Ovary (tissue), 3 donors: ENCODE measurements at regions not wholly inside any gene's neighbourhood (a gene's known extent, or its start where the extent isn't known, plus 50 kb on each side); places are given as distances from the start of the nearest gene placed in this dataset.

Experiments
- EP300 ChIP-seq: sonication (generic); formaldehyde crosslinking; IDR thresholded peaks from one replicate; pipeline ENCODE4 v1.6.1; 2017; ENCODE audit warnings: antibody characterized with exemption
- POLR2A ChIP-seq: fragments of 450-650 bp; IDR thresholded peaks from one replicate; pipeline ENCODE4 v1.6.1; 2017; ENCODE audit warnings: antibody characterized with exemption, mild to moderate bottlenecking, moderate library complexity
- TF ChIP-seq, protein P1 (sequence below), 3 donors: fragments of 450-650 bp in 2 of 3; fragments of 200-600 bp in 1 of 3; IDR thresholded peaks; one replicate each; pipeline versions ENCODE4 v1.5.1 to v1.8.0; 2016 to 2022; ENCODE audit warnings: antibody characterized with exemption in 3 of 3, mild to moderate bottlenecking in 1 of 3
- donor health status: DM: no; HTN: no; CAD: no.

- TF ChIP-seq EP300 (no peak), POLR2A (no peak)
- TF ChIP-seq, protein P1, sequence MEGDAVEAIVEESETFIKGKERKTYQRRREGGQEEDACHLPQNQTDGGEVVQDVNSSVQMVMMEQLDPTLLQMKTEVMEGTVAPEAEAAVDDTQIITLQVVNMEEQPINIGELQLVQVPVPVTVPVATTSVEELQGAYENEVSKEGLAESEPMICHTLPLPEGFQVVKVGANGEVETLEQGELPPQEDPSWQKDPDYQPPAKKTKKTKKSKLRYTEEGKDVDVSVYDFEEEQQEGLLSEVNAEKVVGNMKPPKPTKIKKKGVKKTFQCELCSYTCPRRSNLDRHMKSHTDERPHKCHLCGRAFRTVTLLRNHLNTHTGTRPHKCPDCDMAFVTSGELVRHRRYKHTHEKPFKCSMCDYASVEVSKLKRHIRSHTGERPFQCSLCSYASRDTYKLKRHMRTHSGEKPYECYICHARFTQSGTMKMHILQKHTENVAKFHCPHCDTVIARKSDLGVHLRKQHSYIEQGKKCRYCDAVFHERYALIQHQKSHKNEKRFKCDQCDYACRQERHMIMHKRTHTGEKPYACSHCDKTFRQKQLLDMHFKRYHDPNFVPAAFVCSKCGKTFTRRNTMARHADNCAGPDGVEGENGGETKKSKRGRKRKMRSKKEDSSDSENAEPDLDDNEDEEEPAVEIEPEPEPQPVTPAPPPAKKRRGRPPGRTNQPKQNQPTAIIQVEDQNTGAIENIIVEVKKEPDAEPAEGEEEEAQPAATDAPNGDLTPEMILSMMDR (IDR thresholded peaks at IDR 0.05): no peak
Measured at GRCh38 chr2:192687015-192687414, 492.3 kb upstream of the TMEFF2 start.
